ENCODE measurements at regions not wholly inside any gene's neighbourhood (a gene's known extent, or its start where the extent isn't known, plus 50 kb on each side); places are given as distances from the start of the nearest gene placed in this dataset.

DNA sequence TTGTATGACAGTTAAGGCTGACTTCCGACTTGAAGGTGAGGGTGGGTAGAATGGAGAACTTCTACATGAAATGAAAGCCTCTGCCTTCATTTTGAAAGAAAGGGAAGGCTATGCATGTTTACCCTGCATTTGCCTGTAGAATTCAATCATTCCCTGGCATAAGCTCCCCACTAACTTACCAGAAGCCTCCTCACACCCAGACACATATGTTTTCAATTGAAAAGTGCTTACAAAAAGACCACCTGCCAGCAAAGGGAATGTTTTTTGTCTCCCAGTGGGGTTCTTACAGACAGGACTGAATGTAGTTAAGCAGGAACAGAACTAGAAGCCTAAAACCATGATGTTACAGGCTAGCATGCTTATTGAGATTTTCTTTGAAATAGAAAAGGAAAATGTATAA is 392.1 kb upstream of the HSF2 start:
- TF ChIP-seq, protein P1, sequence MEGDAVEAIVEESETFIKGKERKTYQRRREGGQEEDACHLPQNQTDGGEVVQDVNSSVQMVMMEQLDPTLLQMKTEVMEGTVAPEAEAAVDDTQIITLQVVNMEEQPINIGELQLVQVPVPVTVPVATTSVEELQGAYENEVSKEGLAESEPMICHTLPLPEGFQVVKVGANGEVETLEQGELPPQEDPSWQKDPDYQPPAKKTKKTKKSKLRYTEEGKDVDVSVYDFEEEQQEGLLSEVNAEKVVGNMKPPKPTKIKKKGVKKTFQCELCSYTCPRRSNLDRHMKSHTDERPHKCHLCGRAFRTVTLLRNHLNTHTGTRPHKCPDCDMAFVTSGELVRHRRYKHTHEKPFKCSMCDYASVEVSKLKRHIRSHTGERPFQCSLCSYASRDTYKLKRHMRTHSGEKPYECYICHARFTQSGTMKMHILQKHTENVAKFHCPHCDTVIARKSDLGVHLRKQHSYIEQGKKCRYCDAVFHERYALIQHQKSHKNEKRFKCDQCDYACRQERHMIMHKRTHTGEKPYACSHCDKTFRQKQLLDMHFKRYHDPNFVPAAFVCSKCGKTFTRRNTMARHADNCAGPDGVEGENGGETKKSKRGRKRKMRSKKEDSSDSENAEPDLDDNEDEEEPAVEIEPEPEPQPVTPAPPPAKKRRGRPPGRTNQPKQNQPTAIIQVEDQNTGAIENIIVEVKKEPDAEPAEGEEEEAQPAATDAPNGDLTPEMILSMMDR (IDR thresholded peaks at IDR 0.05): no peak
- no peak for TF ChIP-seq POLR2A (IDR thresholded peaks at IDR 0.05)

Measured in thyroid gland (tissue), 4 donors.